ENCODE measurements at regions not wholly inside any gene's neighbourhood (a gene's known extent, or its start where the extent isn't known, plus 50 kb on each side); places are given as distances from the start of the nearest gene placed in this dataset.

DNA sequence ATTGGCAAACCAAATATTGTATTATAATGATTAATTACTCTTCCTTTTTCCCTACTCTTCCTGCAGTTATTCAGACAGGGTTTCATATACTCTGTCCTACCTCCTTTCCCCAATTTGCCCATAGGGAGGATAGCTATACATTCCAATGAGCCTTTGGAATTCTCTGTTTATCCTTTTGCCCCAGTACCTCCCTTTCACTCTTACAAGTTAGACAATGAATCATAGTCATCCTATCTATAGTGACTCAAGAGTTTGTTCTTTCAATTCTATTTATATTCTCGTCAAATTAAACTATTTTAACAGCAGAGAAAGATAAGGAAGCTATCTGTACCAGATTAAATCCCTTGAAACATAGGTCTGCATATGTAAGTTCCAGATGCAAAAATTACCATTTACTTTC lies 437.5 kb downstream of the NR4A2 start:
- TF ChIP-seq, protein P1, sequence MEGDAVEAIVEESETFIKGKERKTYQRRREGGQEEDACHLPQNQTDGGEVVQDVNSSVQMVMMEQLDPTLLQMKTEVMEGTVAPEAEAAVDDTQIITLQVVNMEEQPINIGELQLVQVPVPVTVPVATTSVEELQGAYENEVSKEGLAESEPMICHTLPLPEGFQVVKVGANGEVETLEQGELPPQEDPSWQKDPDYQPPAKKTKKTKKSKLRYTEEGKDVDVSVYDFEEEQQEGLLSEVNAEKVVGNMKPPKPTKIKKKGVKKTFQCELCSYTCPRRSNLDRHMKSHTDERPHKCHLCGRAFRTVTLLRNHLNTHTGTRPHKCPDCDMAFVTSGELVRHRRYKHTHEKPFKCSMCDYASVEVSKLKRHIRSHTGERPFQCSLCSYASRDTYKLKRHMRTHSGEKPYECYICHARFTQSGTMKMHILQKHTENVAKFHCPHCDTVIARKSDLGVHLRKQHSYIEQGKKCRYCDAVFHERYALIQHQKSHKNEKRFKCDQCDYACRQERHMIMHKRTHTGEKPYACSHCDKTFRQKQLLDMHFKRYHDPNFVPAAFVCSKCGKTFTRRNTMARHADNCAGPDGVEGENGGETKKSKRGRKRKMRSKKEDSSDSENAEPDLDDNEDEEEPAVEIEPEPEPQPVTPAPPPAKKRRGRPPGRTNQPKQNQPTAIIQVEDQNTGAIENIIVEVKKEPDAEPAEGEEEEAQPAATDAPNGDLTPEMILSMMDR (IDR thresholded peaks at IDR 0.05): no peak
- TF ChIP-seq POLR2A (IDR thresholded peaks at IDR 0.05): no peak
